ENCODE measurements at regions not wholly inside any gene's neighbourhood (a gene's known extent, or its start where the extent isn't known, plus 50 kb on each side); places are given as distances from the start of the nearest gene placed in this dataset.

GRCh38 chr4:115918149-115918548 lies 804.7 kb upstream of the NDST4 start:
- Mint-ChIP-seq H3K9me3 (no peaks in the 10 kb centered on the region), H3K27me3 (ENCODE audit: low read depth) (no peaks in the 10 kb centered on the region), H3K36me3 (ENCODE audit: low read depth) (no peaks in the 10 kb centered on the region), H3K4me1 (no peaks in the 10 kb centered on the region), H3K4me3 (no peak overlapping the region), H3K27ac (no peak overlapping the region)
- TF ChIP-seq CTCF (IDR thresholded peaks at IDR 0.05; ENCODE audit: unreplicated experiment in 3 of 3): no peak

- no peaks in the 10 kb centered on the region for H3K27me3 Mint-ChIP-seq (ENCODE audit: low read depth)
- no peaks in the 10 kb centered on the region for H3K36me3 Mint-ChIP-seq (ENCODE audit: low read depth)
- H3K27ac Mint-ChIP-seq: no peak overlapping the region
- H3K4me1 Mint-ChIP-seq: no peaks in the 10 kb centered on the region
- H3K4me3 Mint-ChIP-seq: no peak overlapping the region
- peaks cover 8% of the 10 kb centered on the region for H3K9me3 Mint-ChIP-seq
- no peak for TF ChIP-seq CTCF (IDR thresholded peaks at IDR 0.05; ENCODE audit: unreplicated experiment in 3 of 3)
Observed at GRCh38 chr4:115906428-115906827, 793.0 kb upstream of the NDST4 start.

- no peak overlapping the region for H3K4me3 Mint-ChIP-seq
- no peaks in the 10 kb centered on the region for H3K27me3 Mint-ChIP-seq (ENCODE audit: low read depth)
- no peaks in the 10 kb centered on the region for H3K36me3 Mint-ChIP-seq (ENCODE audit: low read depth)
- H3K4me1 Mint-ChIP-seq: no peaks in the 10 kb centered on the region
- no peak for TF ChIP-seq CTCF (IDR thresholded peaks at IDR 0.05; ENCODE audit: unreplicated experiment in 3 of 3)
- no peak overlapping the region for H3K27ac Mint-ChIP-seq
- no peaks in the 10 kb centered on the region for H3K9me3 Mint-ChIP-seq
Observed at GRCh38 chr4:115883847-115884246, 770.4 kb upstream of the NDST4 start.

- Mint-ChIP-seq H3K9me3 (no peaks in the 10 kb centered on the region), H3K4me1 (no peaks in the 10 kb centered on the region), H3K4me3 (no peak overlapping the region), H3K36me3 (ENCODE audit: low read depth) (no peaks in the 10 kb centered on the region), H3K27ac (no peak overlapping the region), H3K27me3 (ENCODE audit: low read depth) (no peaks in the 10 kb centered on the region)
- TF ChIP-seq CTCF (IDR thresholded peaks at IDR 0.05; ENCODE audit: unreplicated experiment in 3 of 3): no peak
Observed at GRCh38 chr4:115883231-115883630, 769.8 kb upstream of the NDST4 start.

- no peak for TF ChIP-seq CTCF (IDR thresholded peaks at IDR 0.05; ENCODE audit: unreplicated experiment in 3 of 3)
- no peaks in the 10 kb centered on the region for H3K4me1 Mint-ChIP-seq
- no peaks in the 10 kb centered on the region for H3K36me3 Mint-ChIP-seq (ENCODE audit: low read depth)
- no peak overlapping the region for H3K4me3 Mint-ChIP-seq
- no peaks in the 10 kb centered on the region for H3K9me3 Mint-ChIP-seq
- H3K27ac Mint-ChIP-seq: no peak overlapping the region
- H3K27me3 Mint-ChIP-seq (ENCODE audit: low read depth): no peaks in the 10 kb centered on the region
Observed at GRCh38 chr4:115873048-115873447, 759.6 kb upstream of the NDST4 start.

- H3K27me3 Mint-ChIP-seq (ENCODE audit: low read depth): no peaks in the 10 kb centered on the region
- H3K4me1 Mint-ChIP-seq: no peaks in the 10 kb centered on the region
- no peak for TF ChIP-seq CTCF (IDR thresholded peaks at IDR 0.05; ENCODE audit: unreplicated experiment in 3 of 3)
- no peaks in the 10 kb centered on the region for H3K36me3 Mint-ChIP-seq (ENCODE audit: low read depth)
- H3K27ac Mint-ChIP-seq: no peak overlapping the region
- no peak overlapping the region for H3K4me3 Mint-ChIP-seq
- no peaks in the 10 kb centered on the region for H3K9me3 Mint-ChIP-seq
Observed at GRCh38 chr4:115871596-115871995, 758.2 kb upstream of the NDST4 start.

All from nephron (organoid).